CD4-positive, CD25-positive, alpha-beta regulatory T cell (primary cell): ENCODE measurements at regions not wholly inside any gene's neighbourhood (a gene's known extent, or its start where the extent isn't known, plus 50 kb on each side); places are given as distances from the start of the nearest gene placed in this dataset.
"Not testable (repeated sequence)": the region's sequence is repeated elsewhere in the genome, so short reads cannot be mapped to it uniquely, and the experiment has no call there.

ENCODE experiments used
- ATAC-seq, 2 donors: fragments of 150-1000 bp; cut with Tn5 transposase; one replicate each; pipeline ENCODE4 v1.10.0; 2021; ENCODE audit warnings: low read depth in 2 of 2, moderate number of reproducible peaks in 2 of 2, moderate library complexity in 1 of 2
- DNase-seq, 3 donors: peaks; one replicate each; pipeline versions ENCODE4 v3.0.0 to v3.0.0-alpha.2; 2012 to 2022; ENCODE audit warnings: mixed read lengths in 1 of 3
- H3K27ac ChIP-seq: one replicate; pipeline ENCODE4 v1.7.0; 2013; ENCODE audit warnings: mild to moderate bottlenecking, low read length; ENCODE audit not compliant: insufficient read depth, poor library complexity, severe bottlenecking
- H3K27me3 ChIP-seq: one replicate; pipeline ENCODE4 v1.7.0; 2013; ENCODE audit warnings: low read length; ENCODE audit not compliant: control insufficient read depth, insufficient read depth
- H3K36me3 ChIP-seq: one replicate; pipeline ENCODE4 v1.7.0; 2013; ENCODE audit warnings: mild to moderate bottlenecking, low read length, moderate library complexity; ENCODE audit not compliant: control insufficient read depth, insufficient read depth
- H3K4me1 ChIP-seq: 2 replicates; pipeline ENCODE4 v1.7.0; 2013; ENCODE audit warnings: mild to moderate bottlenecking, low read length; ENCODE audit not compliant: insufficient read depth, control insufficient read depth, poor library complexity, severe bottlenecking
- H3K4me3 ChIP-seq: one replicate; pipeline ENCODE4 v1.7.0; 2013; ENCODE audit warnings: low read depth, mild to moderate bottlenecking, low read length, moderate library complexity
- H3K9me3 ChIP-seq, 2 experiments: 1 replicate in 1 of 2; 2 replicates in 1 of 2; pipeline ENCODE4 v1.7.0; 2013; ENCODE audit warnings: low read length in 2 of 2, mild to moderate bottlenecking in 1 of 2, moderate library complexity in 1 of 2; ENCODE audit not compliant: control insufficient read depth in 2 of 2
- H3K27ac Mint-ChIP-seq, 3 donors: one replicate each; pipeline ENCODE4 v1.8.0; 2020 to 2022; ENCODE audit warnings: mild to moderate bottlenecking in 3 of 3, mixed read lengths in 3 of 3, moderate library complexity in 2 of 3
- H3K27me3 Mint-ChIP-seq: one replicate; pipeline ENCODE4 v1.8.0; 2022; ENCODE audit warnings: mild to moderate bottlenecking, mixed read lengths
- H3K36me3 Mint-ChIP-seq: one replicate; pipeline ENCODE4 v1.8.0; 2020; ENCODE audit warnings: mixed read lengths
- H3K4me1 Mint-ChIP-seq, 4 donors: one replicate each; pipeline ENCODE4 v1.8.0; 2020 to 2022; ENCODE audit warnings: mixed read lengths in 4 of 4, mild to moderate bottlenecking in 1 of 4
- H3K4me3 Mint-ChIP-seq, 4 donors: one replicate each; pipeline ENCODE4 v1.8.0; 2020 to 2022; ENCODE audit warnings: mild to moderate bottlenecking in 4 of 4, mixed read lengths in 4 of 4, moderate library complexity in 3 of 4
- H3K9me3 Mint-ChIP-seq, 7 donors: one replicate each; pipeline ENCODE4 v1.8.0; 2020 to 2022; ENCODE audit warnings: mixed read lengths in 7 of 7, mild to moderate bottlenecking in 3 of 7, moderate library complexity in 2 of 7

DNA sequence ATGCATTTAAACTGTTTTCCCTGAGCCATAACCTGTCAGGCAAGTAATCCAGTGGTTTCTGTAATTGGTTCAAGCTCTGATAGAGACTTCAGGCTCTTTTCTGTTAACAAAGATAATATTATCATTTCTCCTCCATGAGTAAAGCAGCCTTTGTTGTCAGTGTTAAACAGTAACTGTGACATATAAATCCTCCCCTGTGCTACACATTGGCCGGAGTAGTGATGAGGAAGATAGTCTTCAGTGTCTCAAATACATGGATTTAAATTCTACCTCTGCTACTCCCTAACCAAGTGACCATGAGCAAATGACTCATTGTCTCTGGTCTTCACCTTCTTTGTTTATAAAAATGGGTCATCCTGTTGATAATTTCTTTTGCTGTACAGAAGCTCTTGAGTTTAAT is 615.5 kb upstream of the CHD1 start:
- Histone ChIP-seq H3K36me3 (no peaks in the 10 kb centered on the region), H3K4me1 (no peaks in the 10 kb centered on the region), H3K27me3 (no peaks in the 10 kb centered on the region), H3K27ac (no peak overlapping the region), H3K9me3 (no peaks in the 10 kb centered on the region), H3K4me3 (no peak overlapping the region)
- H3K36me3 Mint-ChIP-seq: no peaks in the 10 kb centered on the region
- H3K9me3 Mint-ChIP-seq: peaks cover 0 to 6% (median 1%) of the 10 kb centered on the region in 7 donors
- no peak overlapping the region for H3K27ac Mint-ChIP-seq
- DNase-seq: no peak
- no peak overlapping the region for H3K4me3 Mint-ChIP-seq
- no peaks in the 10 kb centered on the region for H3K4me1 Mint-ChIP-seq
- H3K27me3 Mint-ChIP-seq: no peaks in the 10 kb centered on the region
- no peak for ATAC-seq

DNA sequence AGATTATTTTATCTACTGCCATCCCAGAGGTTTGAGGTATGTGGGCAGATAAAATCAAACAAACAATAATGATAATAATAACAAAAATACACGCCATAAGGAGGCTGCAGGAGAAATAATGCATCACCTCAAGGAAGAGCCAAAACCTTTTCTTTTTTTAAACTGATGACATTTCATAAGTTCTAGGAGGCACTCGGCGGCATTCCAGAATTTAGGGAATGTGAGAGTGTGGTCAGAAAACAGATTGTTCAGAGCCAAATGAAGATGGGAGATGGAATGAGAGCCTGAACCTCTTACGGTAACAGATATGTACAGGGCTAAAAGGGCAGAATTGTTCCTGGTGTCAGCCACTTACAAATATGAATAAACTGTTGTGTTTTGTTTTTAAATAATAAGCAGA is 615.0 kb upstream of the CHD1 start:
- H3K27ac ChIP-seq: no peak overlapping the region
- H3K9me3 ChIP-seq: no peaks in the 10 kb centered on the region
- H3K36me3 Mint-ChIP-seq: no peaks in the 10 kb centered on the region
- no peak overlapping the region for H3K27ac Mint-ChIP-seq
- ATAC-seq: no peak
- H3K4me3 ChIP-seq: no peak overlapping the region
- no peaks in the 10 kb centered on the region for H3K4me1 ChIP-seq
- no peaks in the 10 kb centered on the region for H3K4me1 Mint-ChIP-seq
- H3K9me3 Mint-ChIP-seq: peaks cover 0 to 6% (median 1%) of the 10 kb centered on the region in 7 donors
- no peak for DNase-seq
- no peaks in the 10 kb centered on the region for H3K27me3 ChIP-seq
- no peak overlapping the region for H3K4me3 Mint-ChIP-seq
- H3K36me3 ChIP-seq: no peaks in the 10 kb centered on the region
- no peaks in the 10 kb centered on the region for H3K27me3 Mint-ChIP-seq

DNA sequence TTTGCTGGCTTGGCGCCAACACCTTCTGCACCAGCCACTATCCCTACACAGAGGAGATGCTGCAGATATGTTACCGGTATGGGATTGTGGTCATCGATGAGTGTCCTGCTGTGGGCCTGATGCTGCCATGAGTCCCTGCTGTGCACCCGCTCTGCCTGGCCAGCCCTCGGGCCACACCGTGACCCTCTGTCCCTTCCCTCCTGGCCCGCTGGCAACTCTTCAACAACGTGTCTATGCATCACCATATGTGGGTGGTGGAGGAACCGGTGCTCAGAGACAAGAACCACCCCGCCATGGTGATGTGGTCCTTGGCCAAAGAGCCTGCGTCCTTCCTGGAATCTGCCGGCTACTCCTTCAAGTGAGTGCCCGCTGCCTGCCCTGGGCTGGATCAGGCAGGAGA is 605.4 kb upstream of the CHD1 start:
- not testable (repeated sequence) for H3K27ac Mint-ChIP-seq, ATAC-seq, H3K9me3 Mint-ChIP-seq, DNase-seq, H3K36me3 Mint-ChIP-seq, H3K9me3 ChIP-seq, H3K4me3 ChIP-seq, H3K4me1 Mint-ChIP-seq, H3K27me3 ChIP-seq, H3K36me3 ChIP-seq, H3K27me3 Mint-ChIP-seq, H3K27ac ChIP-seq, H3K4me1 ChIP-seq, H3K4me3 Mint-ChIP-seq

DNA sequence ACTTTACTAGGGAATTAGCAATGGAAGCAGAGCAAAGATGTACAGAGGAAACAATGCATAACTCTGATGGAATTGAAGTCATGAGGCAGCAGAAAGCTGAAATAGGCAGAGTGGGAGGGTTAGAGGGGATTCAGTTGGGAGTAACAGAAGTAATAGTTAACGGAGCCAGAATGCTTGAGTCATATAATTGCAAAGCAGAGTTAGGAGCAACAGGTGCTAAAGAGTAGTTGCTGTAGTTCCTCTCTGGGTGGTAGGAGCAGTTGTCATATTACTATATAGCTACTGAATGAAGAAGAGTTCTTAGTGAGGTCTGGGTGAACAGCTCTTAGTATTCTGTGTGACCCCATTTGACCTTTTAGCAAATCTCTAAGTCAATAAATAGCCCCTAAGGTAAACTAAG is 592.9 kb upstream of the CHD1 start:
- not testable (repeated sequence) for H3K4me3 Mint-ChIP-seq, H3K27me3 Mint-ChIP-seq, H3K27ac ChIP-seq, H3K4me3 ChIP-seq, H3K36me3 ChIP-seq, H3K27ac Mint-ChIP-seq, H3K27me3 ChIP-seq, H3K36me3 Mint-ChIP-seq, H3K9me3 Mint-ChIP-seq, H3K4me1 ChIP-seq, H3K4me1 Mint-ChIP-seq, DNase-seq, H3K9me3 ChIP-seq, ATAC-seq

DNA sequence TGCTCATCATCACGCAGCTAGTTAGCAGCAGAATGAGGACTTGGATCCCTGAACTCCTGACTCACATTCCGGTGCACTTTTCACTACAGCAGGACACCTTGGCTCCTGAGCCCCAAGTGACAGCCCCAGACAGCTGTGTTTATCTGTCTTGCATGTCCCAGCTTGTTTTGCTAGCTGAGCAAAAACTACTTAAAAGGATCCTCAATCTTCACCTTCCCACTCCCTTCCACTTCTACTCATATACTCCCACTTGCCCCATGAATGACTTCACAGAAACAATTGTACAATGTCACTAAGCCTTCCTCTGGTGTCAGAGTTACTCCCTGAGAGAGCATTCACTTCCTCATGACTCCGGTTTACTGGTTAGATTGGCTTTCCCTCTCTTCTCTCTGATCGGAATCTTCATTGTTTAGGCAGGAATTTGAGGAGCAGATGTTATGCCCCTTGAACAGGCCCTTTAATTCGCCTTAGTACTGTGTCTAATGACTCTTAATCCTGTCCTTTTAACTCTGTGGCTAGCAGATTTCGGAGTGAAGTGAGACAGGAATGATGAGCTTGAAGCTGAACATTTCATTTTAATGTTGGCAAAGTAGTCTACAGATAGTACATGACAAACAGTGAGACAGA is 587.2 kb upstream of the CHD1 start:
- not testable (repeated sequence) for H3K36me3 Mint-ChIP-seq, H3K27ac ChIP-seq, H3K27me3 ChIP-seq, H3K4me3 Mint-ChIP-seq, DNase-seq, ATAC-seq, H3K27ac Mint-ChIP-seq, H3K4me3 ChIP-seq, H3K36me3 ChIP-seq, H3K9me3 Mint-ChIP-seq, H3K4me1 ChIP-seq, H3K27me3 Mint-ChIP-seq, H3K9me3 ChIP-seq, H3K4me1 Mint-ChIP-seq

DNA sequence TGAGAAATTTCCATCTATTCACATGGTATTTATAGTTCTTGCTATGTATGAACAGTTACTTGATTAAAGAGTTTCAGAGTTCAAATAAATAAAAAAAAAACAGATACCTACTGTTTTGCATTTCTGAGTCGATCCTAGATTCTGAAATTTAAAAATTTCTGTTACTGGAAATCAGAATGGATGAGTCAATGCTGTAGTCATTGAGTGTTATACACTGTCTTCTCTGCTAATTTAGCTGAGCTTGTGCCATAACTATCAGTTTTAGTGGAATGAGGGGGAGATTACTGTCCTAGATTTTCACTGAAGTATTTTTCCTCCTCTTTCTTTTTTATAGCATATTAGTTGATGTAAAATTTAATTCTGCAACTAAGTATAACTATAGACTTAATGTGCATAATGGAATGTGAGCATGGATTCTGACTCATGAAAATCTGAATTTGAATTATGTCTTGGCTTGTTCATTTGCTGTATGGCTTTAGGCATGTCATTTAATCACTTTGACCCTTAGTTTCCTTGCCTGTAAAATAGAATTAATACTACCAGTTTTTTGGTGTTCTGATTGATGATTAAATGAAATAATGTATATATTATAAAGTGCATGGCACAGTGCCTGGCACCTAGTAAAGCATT is 581.5 kb upstream of the CHD1 start:
- not testable (repeated sequence) for H3K4me3 Mint-ChIP-seq, H3K27me3 ChIP-seq, H3K4me1 ChIP-seq, H3K4me3 ChIP-seq, H3K9me3 Mint-ChIP-seq, H3K9me3 ChIP-seq, H3K36me3 Mint-ChIP-seq, H3K4me1 Mint-ChIP-seq, H3K27ac Mint-ChIP-seq, H3K36me3 ChIP-seq, ATAC-seq, DNase-seq, H3K27ac ChIP-seq, H3K27me3 Mint-ChIP-seq

DNA sequence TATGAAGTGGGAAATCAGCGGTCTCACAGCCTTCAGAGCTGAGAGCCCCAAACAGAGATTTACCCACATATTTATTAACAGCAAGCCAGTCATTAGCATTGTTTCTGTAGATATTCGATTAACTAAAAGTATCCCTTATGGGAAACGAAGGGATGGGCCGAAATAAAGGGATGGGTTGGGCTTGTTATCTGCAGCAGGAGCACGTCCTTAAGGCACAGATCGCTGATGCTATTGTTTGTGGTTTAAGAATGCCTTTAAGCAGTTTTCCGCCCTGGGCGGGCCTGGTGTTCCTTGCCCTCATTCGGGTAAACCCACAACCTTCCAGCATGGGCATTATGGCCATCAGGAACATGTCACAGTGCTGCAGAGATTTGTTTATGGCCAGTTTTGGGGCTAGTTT is 580.3 kb upstream of the CHD1 start:
- H3K36me3 Mint-ChIP-seq, H3K4me3 ChIP-seq, H3K4me1 Mint-ChIP-seq, H3K4me3 Mint-ChIP-seq, DNase-seq, H3K27me3 ChIP-seq, H3K9me3 ChIP-seq, H3K27me3 Mint-ChIP-seq, H3K36me3 ChIP-seq, H3K27ac ChIP-seq, H3K27ac Mint-ChIP-seq, H3K4me1 ChIP-seq, ATAC-seq, H3K9me3 Mint-ChIP-seq: not testable (repeated sequence)

DNA sequence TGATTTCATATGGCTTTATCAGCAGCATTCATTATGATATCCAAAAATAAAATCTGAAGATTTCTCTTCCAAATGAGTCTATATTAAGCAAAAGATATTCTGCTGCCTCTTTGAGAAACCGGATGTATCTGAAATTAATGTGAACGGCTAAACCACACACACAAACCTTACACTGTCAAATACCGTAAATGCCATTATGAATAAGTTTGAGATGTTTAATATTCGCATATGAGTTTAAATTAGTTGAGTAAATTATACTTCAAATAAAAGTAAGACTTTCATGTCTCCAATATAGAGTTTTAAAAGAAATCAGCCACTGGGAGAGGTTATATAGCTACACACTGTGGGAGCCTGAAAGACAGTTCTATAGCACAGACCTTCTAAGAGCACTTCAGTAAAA is 566.6 kb upstream of the CHD1 start:
- H3K4me3 Mint-ChIP-seq, H3K4me3 ChIP-seq, H3K36me3 Mint-ChIP-seq, H3K27me3 ChIP-seq, ATAC-seq, H3K27me3 Mint-ChIP-seq, H3K27ac Mint-ChIP-seq, H3K9me3 ChIP-seq, H3K4me1 Mint-ChIP-seq, H3K4me1 ChIP-seq, H3K36me3 ChIP-seq, H3K27ac ChIP-seq, DNase-seq, H3K9me3 Mint-ChIP-seq: not testable (repeated sequence)
